Breast epithelium (tissue), 4 donors: ENCODE measurements at regions not wholly inside any gene's neighbourhood (a gene's known extent, or its start where the extent isn't known, plus 50 kb on each side); places are given as distances from the start of the nearest gene placed in this dataset.

Experiments used
- DNase-seq, 2 donors: peaks; one replicate each; pipeline ENCODE4 v3.0.0-alpha.2; 2019; ENCODE audit warnings: low spot score in 2 of 2
- H3K27ac ChIP-seq, 2 donors: fragments of 200-600 bp; sonication (generic) in 1 of 2; one replicate each; pipeline ENCODE4 v1.5.1; 2016 to 2019; ENCODE audit warnings: mild to moderate bottlenecking in 1 of 2
- H3K27me3 ChIP-seq, 2 donors: fragments of 200-600 bp; sonication (generic) in 1 of 2; one replicate each; pipeline versions ENCODE4 v1.5.1 to v1.6.0; 2017 to 2019; ENCODE audit warnings: control low read depth in 1 of 2, mild to moderate bottlenecking in 1 of 2
- H3K36me3 ChIP-seq: fragments of 200-600 bp; one replicate; pipeline ENCODE4 v1.5.1; 2019
- H3K4me1 ChIP-seq, 2 donors: fragments of 200-600 bp; sonication (generic); one replicate each; pipeline ENCODE4 v1.5.1; 2016 to 2019; ENCODE audit warnings: control low read depth in 1 of 2
- H3K4me3 ChIP-seq, 3 donors: fragments of 200-600 bp; sonication (generic); 1 replicate in 2 of 3; 2 replicates in 1 of 3; pipeline ENCODE4 v1.5.1; 2016 to 2019; ENCODE audit warnings: mild to moderate bottlenecking in 3 of 3, moderate library complexity in 2 of 3
- H3K9me3 ChIP-seq, 2 donors: fragments of 200-600 bp; sonication (generic) in 1 of 2; one replicate each; pipeline ENCODE4 v1.5.1; 2016 to 2019; ENCODE audit warnings: control low read depth in 1 of 2
- CTCF ChIP-seq, 3 donors: fragments of 450-650 bp; IDR thresholded peaks; one replicate each; pipeline ENCODE4 v1.5.1; 2016 to 2017; ENCODE audit warnings: antibody characterized with exemption in 3 of 3, mild to moderate bottlenecking in 3 of 3, moderate library complexity in 3 of 3
- POLR2A ChIP-seq: fragments of 450-650 bp; IDR thresholded peaks from one replicate; pipeline ENCODE4 v1.6.1; 2016; ENCODE audit warnings: antibody characterized with exemption, mild to moderate bottlenecking, moderate library complexity
- POLR2AphosphoS5 ChIP-seq, 3 donors: sonication (generic); formaldehyde crosslinking; IDR thresholded peaks; one replicate each; pipeline ENCODE4 v1.6.1; 2017; ENCODE audit warnings: antibody characterized with exemption in 3 of 3
- intact Hi-C: fragments of 100-400 bp; cut with DNase I; formaldehyde crosslinking; loops from one replicate; pipeline ENCODE4 v1.15.1; 2023; ENCODE audit warnings: low total_unique reads

DNA sequence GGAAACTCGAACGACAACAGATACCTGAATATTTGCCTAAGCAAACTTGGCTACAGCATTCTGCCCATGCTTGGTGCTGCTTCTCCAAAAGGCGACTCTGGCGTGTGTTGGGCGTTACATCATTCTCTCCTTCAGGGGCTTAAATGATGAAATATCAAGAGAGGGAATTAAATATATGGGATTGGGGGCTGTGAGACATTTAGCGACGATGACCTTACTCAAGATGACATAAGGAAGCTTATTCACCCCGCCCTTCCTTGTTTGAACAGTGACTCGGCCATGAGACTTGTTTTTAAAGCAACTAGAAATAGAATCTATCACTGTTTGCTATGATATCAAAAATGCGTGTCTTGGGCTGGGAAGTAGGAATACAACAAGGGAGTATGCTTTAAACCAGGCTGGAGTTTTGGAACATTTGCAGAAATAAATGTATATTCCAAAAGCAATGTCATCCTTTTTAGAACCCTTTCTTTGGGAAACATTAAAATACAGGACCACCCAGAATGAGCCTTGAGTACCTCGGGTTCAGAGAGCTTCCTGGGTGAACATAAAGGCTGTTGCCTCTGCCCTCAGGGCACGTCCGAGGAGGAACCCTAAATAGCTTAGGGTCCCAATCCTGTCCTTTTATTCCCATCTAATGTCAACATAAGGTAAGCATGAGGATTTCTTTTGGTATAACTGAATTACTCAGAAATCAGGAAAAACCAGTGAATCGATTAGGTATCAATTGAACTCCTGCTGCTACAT, 123.3 kb upstream of the SLC45A1 start:
- intact Hi-C loops, result no loop called here
- Histone ChIP-seq H3K4me3 (no peak overlapping the region), H3K9me3 (no peaks in the 10 kb centered on the region), H3K36me3 (no peaks in the 10 kb centered on the region), H3K27ac (peak overlapping the region in 1 of 2 donors; percentile 48), H3K4me1 (peaks cover 0 to 5% of the 10 kb centered on the region in 2 donors), H3K27me3 (no peaks in the 10 kb centered on the region)
- TF ChIP-seq CTCF (IDR thresholded peaks at IDR 0.05) (no peak), POLR2A (no peak), POLR2AphosphoS5 (IDR thresholded peaks at IDR 0.05) (no peak)
- no peak for DNase-seq

GRCh38 chr1:8193840-8194406, 124.0 kb upstream of the SLC45A1 start:
- no peaks in the 10 kb centered on the region for H3K9me3 ChIP-seq
- no peak for TF ChIP-seq CTCF (IDR thresholded peaks at IDR 0.05)
- TF ChIP-seq POLR2AphosphoS5 (IDR thresholded peaks at IDR 0.05), result no peak
- TF ChIP-seq POLR2A, result no peak
- H3K4me3 ChIP-seq, result no peak overlapping the region
- H3K27ac ChIP-seq, result peak overlapping the region in 1 of 2 donors; percentile 48
- H3K27me3 ChIP-seq, result no peaks in the 10 kb centered on the region
- no peaks in the 10 kb centered on the region for H3K36me3 ChIP-seq
- intact Hi-C loops, result no loop called here
- no peak for DNase-seq
- peaks cover 0 to 5% of the 10 kb centered on the region in 2 donors for H3K4me1 ChIP-seq

DNA sequence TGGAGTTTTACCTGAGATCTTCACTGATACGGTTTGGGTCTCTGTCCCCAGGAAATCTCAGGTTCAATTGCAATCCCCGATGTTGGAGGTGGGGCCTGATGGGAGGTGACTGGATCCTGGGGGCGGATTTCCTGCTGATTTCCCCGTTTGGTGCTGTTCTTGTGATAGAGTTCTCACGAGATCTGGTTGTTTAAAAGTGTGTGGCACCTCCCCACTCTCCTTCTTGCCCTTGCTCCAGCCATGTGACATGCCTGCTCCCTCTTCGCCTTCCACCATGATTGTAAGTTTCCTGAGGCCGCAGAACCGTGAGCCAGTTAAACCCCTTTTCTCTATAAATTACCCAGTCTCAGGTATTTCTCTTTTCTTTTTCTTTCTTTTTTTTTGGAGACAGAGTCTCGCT, 126.4 kb upstream of the SLC45A1 start:
- TF ChIP-seq POLR2A (no peak), CTCF (IDR thresholded peaks at IDR 0.05) (no peak), POLR2AphosphoS5 (IDR thresholded peaks at IDR 0.05) (no peak)
- Histone ChIP-seq H3K9me3 (no peaks in the 10 kb centered on the region), H3K36me3 (no peaks in the 10 kb centered on the region), H3K4me1 (no peaks in the 10 kb centered on the region), H3K27ac (no peak overlapping the region), H3K4me3 (no peak overlapping the region), H3K27me3 (no peaks in the 10 kb centered on the region)
- DNase-seq, result no peak
- intact Hi-C loops, result no loop called here

- no peaks in the 10 kb centered on the region for H3K9me3 ChIP-seq
- no peak overlapping the region for H3K4me3 ChIP-seq
- TF ChIP-seq POLR2A, result no peak
- TF ChIP-seq CTCF (IDR thresholded peaks at IDR 0.05), result no peak
- TF ChIP-seq POLR2AphosphoS5 (IDR thresholded peaks at IDR 0.05), result no peak
- no peak overlapping the region for H3K27ac ChIP-seq
- H3K27me3 ChIP-seq, result no peaks in the 10 kb centered on the region
- H3K4me1 ChIP-seq, result no peaks in the 10 kb centered on the region
- intact Hi-C loops, result no loop called here
- H3K36me3 ChIP-seq, result no peaks in the 10 kb centered on the region
- no peak for DNase-seq
These were observed 127.9 kb upstream of the SLC45A1 start for GRCh38 chr1:8189931-8190483.

DNA sequence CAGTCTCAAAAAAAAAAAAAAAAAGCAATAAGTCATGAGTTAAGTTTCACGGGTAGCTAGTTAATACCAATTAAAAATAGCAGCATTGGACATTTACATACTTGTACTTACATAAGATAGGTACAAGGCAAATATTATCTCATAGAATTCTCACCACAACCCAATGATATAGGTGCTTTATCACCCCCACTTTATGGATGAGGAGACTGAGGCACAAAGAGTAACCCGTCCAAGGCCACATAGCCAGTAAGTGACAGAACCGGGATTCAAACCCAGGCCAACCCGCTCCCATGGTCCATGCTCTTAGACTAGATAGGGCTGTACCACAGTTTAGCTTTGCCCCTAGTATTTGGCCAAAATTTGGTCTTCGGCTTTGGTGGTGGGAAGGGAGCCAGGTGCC, 132.5 kb upstream of the SLC45A1 start:
- intact Hi-C loops, result no loop called here
- no peaks in the 10 kb centered on the region for H3K4me1 ChIP-seq
- no peak overlapping the region for H3K27ac ChIP-seq
- DNase-seq, result no peak
- H3K4me3 ChIP-seq, result no peak overlapping the region
- no peak for TF ChIP-seq CTCF (IDR thresholded peaks at IDR 0.05)
- TF ChIP-seq POLR2AphosphoS5 (IDR thresholded peaks at IDR 0.05), result no peak
- TF ChIP-seq POLR2A, result no peak
- H3K27me3 ChIP-seq, result no peaks in the 10 kb centered on the region
- H3K36me3 ChIP-seq, result no peaks in the 10 kb centered on the region
- no peaks in the 10 kb centered on the region for H3K9me3 ChIP-seq
